GM23248 (cell line): ENCODE measurements at regions not wholly inside any gene's neighbourhood (a gene's known extent, or its start where the extent isn't known, plus 50 kb on each side); places are given as distances from the start of the nearest gene placed in this dataset.

Source experiments
- EZH2 ChIP-seq: fragments of 200-600 bp; sonication (generic); IDR thresholded peaks from 2 replicates; pipeline ENCODE4 v1.6.1; 2018; ENCODE audit warnings: antibody characterized with exemption, mild to moderate bottlenecking; ENCODE audit not compliant: insufficient read depth, poor library complexity, severe bottlenecking
- EZH2phosphoT487 ChIP-seq: fragments of 200-600 bp; sonication (generic); IDR thresholded peaks from 2 replicates; pipeline ENCODE4 v1.6.1; 2018; ENCODE audit warnings: antibody characterized with exemption, moderate library complexity, mild to moderate bottlenecking, low read depth; ENCODE audit not compliant: insufficient read depth

- no peak for TF ChIP-seq EZH2
- TF ChIP-seq EZH2phosphoT487: no peak
Observed at GRCh38 chr1:114270282-114270681, 116.6 kb upstream of the SYT6 start.
